NCI-H82 treated with DMSO at 0.1 percent for 48 hours (cell line): ENCODE measurements at regions not wholly inside any gene's neighbourhood (a gene's known extent, or its start where the extent isn't known, plus 50 kb on each side); places are given as distances from the start of the nearest gene placed in this dataset.
"Not testable (repeated sequence)": the region's sequence is repeated elsewhere in the genome, so short reads cannot be mapped to it uniquely, and the experiment has no call there.

ENCODE experiments used
- DNase-seq: peaks from one replicate; lab custom pipeline; 2025; ENCODE audit not compliant: unreplicated experiment; lab: John Stamatoyannopoulos, UW

- DNase-seq = not testable (repeated sequence)
Observed at GRCh38 chr2:94576486-94576885, 294.7 kb upstream of the TEKT4 start.

GRCh38 chr2:94577160-94577559, 294.1 kb upstream of the TEKT4 start:
- DNase-seq = not testable (repeated sequence)

GRCh38 chr2:94579221-94579620, 292.0 kb upstream of the TEKT4 start:
- not testable (repeated sequence) for DNase-seq

GRCh38 chr2:94583081-94583723, 288.0 kb upstream of the TEKT4 start:
- DNase-seq = not testable (repeated sequence)

- not testable (repeated sequence) for DNase-seq
Observed at GRCh38 chr2:94584569-94584968, 286.7 kb upstream of the TEKT4 start.

GRCh38 chr2:94586032-94586982, 284.9 kb upstream of the TEKT4 start:
- DNase-seq = not testable (repeated sequence)

GRCh38 chr2:94587042-94587441, 284.2 kb upstream of the TEKT4 start:
- DNase-seq = not testable (repeated sequence)

GRCh38 chr2:94594019-94594836, 277.0 kb upstream of the TEKT4 start:
- DNase-seq = not testable (repeated sequence)

GRCh38 chr2:94595956-94596355, 275.3 kb upstream of the TEKT4 start:
- DNase-seq = not testable (repeated sequence)

- not testable (repeated sequence) for DNase-seq
Observed at GRCh38 chr2:94598075-94598713, 273.0 kb upstream of the TEKT4 start.

- peak; percentile 57 for DNase-seq
Observed at GRCh38 chr2:94600929-94601328, 270.3 kb upstream of the TEKT4 start.

GRCh38 chr2:94602466-94602865, 268.8 kb upstream of the TEKT4 start:
- DNase-seq = no peak

GRCh38 chr2:94622113-94622618, 249.1 kb upstream of the TEKT4 start:
- no peak for DNase-seq

GRCh38 chr2:94628953-94629352, 242.3 kb upstream of the TEKT4 start:
- not testable (repeated sequence) for DNase-seq

- not testable (repeated sequence) for DNase-seq
Observed at GRCh38 chr2:94641397-94641796, 229.8 kb upstream of the TEKT4 start.

GRCh38 chr2:94652131-94652530, 219.1 kb upstream of the TEKT4 start:
- DNase-seq = not testable (repeated sequence)

- DNase-seq = not testable (repeated sequence)
Observed at GRCh38 chr2:94669858-94670257, 201.4 kb upstream of the TEKT4 start.

- not testable (repeated sequence) for DNase-seq
Observed at GRCh38 chr2:94694236-94694635, 177.0 kb upstream of the TEKT4 start.

- not testable (repeated sequence) for DNase-seq
Observed at GRCh38 chr2:94708982-94709381, 162.2 kb upstream of the TEKT4 start.

- no peak for DNase-seq
Observed at GRCh38 chr2:94725543-94725942, 145.7 kb upstream of the TEKT4 start.
